HFFc6 (cell line): ENCODE measurements at regions not wholly inside any gene's neighbourhood (a gene's known extent, or its start where the extent isn't known, plus 50 kb on each side); places are given as distances from the start of the nearest gene placed in this dataset.
"Not testable (repeated sequence)": the region's sequence is repeated elsewhere in the genome, so short reads cannot be mapped to it uniquely, and the experiment has no call there.

Experiments used
- DNase-seq: peaks from one replicate; pipeline ENCODE4 v3.0.0-alpha.2; 2018
- H3K27ac Mint-ChIP-seq: 2 replicates; pipeline ENCODE4 v1.8.0; 2020; ENCODE audit warnings: mild to moderate bottlenecking, mixed read lengths
- H3K27me3 Mint-ChIP-seq: 2 replicates; pipeline ENCODE4 v1.8.0; 2021; ENCODE audit warnings: mild to moderate bottlenecking, moderate library complexity, mixed read lengths; ENCODE audit not compliant: insufficient read depth
- H3K36me3 Mint-ChIP-seq: 2 replicates; pipeline ENCODE4 v1.8.0; 2021; ENCODE audit warnings: low read depth, mixed read lengths
- H3K4me1 Mint-ChIP-seq: 2 replicates; pipeline ENCODE4 v1.8.0; 2020; ENCODE audit warnings: low read depth, mixed read lengths
- H3K4me3 Mint-ChIP-seq: 2 replicates; pipeline ENCODE4 v1.8.0; 2020; ENCODE audit warnings: mild to moderate bottlenecking, moderate library complexity, mixed read lengths
- H3K9me3 Mint-ChIP-seq: 2 replicates; pipeline ENCODE4 v1.8.0; 2020; ENCODE audit warnings: mild to moderate bottlenecking, mixed read lengths
- CTCF ChIP-seq: fragments of 200-600 bp; sonication (generic); IDR thresholded peaks from 2 replicates; pipeline ENCODE4 v1.5.0; 2021; ENCODE audit warnings: antibody characterized with exemption, mild to moderate bottlenecking

GRCh38 chr2:132268284-132268976 is 106.7 kb upstream of the ANKRD30BL start:
- peak; percentile 79 for TF ChIP-seq CTCF
- H3K4me3 Mint-ChIP-seq: not testable (repeated sequence)

GRCh38 chr2:132268977-132269523 is 107.3 kb upstream of the ANKRD30BL start:
- Mint-ChIP-seq H3K4me3 (no peak overlapping the region), H3K36me3 (no peaks in the 10 kb centered on the region), H3K4me1 (no peaks in the 10 kb centered on the region), H3K27ac (no peak overlapping the region), H3K9me3 (no peaks in the 10 kb centered on the region), H3K27me3 (no peaks in the 10 kb centered on the region)
- no peak for TF ChIP-seq CTCF
- DNase-seq: no peak

More at GRCh38 chr2:132268284-132268976, 106.7 kb upstream of the ANKRD30BL start:
- H3K9me3 Mint-ChIP-seq, H3K27me3 Mint-ChIP-seq, H3K4me1 Mint-ChIP-seq, H3K36me3 Mint-ChIP-seq, H3K27ac Mint-ChIP-seq: not testable (repeated sequence)
- peak; percentile 50 for DNase-seq

GRCh38 chr2:132270255-132270654 is 108.5 kb upstream of the ANKRD30BL start:
- H3K27ac Mint-ChIP-seq: no peak overlapping the region
- no peaks in the 10 kb centered on the region for H3K9me3 Mint-ChIP-seq
- no peak for TF ChIP-seq CTCF
- H3K4me3 Mint-ChIP-seq: no peak overlapping the region
- DNase-seq: no peak
- no peaks in the 10 kb centered on the region for H3K36me3 Mint-ChIP-seq
- no peaks in the 10 kb centered on the region for H3K4me1 Mint-ChIP-seq
- no peaks in the 10 kb centered on the region for H3K27me3 Mint-ChIP-seq

GRCh38 chr2:132270981-132271546 is 109.3 kb upstream of the ANKRD30BL start:
- Mint-ChIP-seq H3K36me3 (no peaks in the 10 kb centered on the region), H3K27me3 (peaks cover 3% of the 10 kb centered on the region; the same call in 1 of the 2 replicates), H3K4me1 (no peaks in the 10 kb centered on the region), H3K27ac (no peak overlapping the region), H3K4me3 (no peak overlapping the region), H3K9me3 (no peaks in the 10 kb centered on the region)
- no peak for TF ChIP-seq CTCF
- DNase-seq: no peak

- not testable (repeated sequence) for H3K27ac Mint-ChIP-seq, DNase-seq, H3K36me3 Mint-ChIP-seq, H3K9me3 Mint-ChIP-seq, H3K4me1 Mint-ChIP-seq, H3K27me3 Mint-ChIP-seq, H3K4me3 Mint-ChIP-seq
Measured at GRCh38 chr2:132271794-132272193, 110.0 kb upstream of the ANKRD30BL start.

GRCh38 chr2:132272713-132273112 is 111.0 kb upstream of the ANKRD30BL start:
- Mint-ChIP-seq H3K4me1 (no peaks in the 10 kb centered on the region), H3K4me3 (no peak overlapping the region), H3K27ac (no peak overlapping the region), H3K9me3 (peaks cover 10% of the 10 kb centered on the region), H3K36me3 (0 out of 2 replicates have a peak, but pooled peaks cover under 1% of the 10 kb centered on the region), H3K27me3 (peaks cover 3% of the 10 kb centered on the region; the same call in 1 of the 2 replicates)
- no peak for TF ChIP-seq CTCF
- DNase-seq: no peak

- not testable (repeated sequence) for H3K4me1 Mint-ChIP-seq, H3K4me3 Mint-ChIP-seq, H3K27me3 Mint-ChIP-seq
Measured at GRCh38 chr2:132273585-132273984, 111.8 kb upstream of the ANKRD30BL start.

More at GRCh38 chr2:132273585-132273984, 111.8 kb upstream of the ANKRD30BL start:
- H3K27ac Mint-ChIP-seq, DNase-seq, H3K36me3 Mint-ChIP-seq: not testable (repeated sequence)
- H3K9me3 Mint-ChIP-seq: peaks cover 15% of the 10 kb centered on the region
